ENCODE measurements at regions not wholly inside any gene's neighbourhood (a gene's known extent, or its start where the extent isn't known, plus 50 kb on each side); places are given as distances from the start of the nearest gene placed in this dataset.
"Not testable (repeated sequence)": the region's sequence is repeated elsewhere in the genome, so short reads cannot be mapped to it uniquely, and the experiment has no call there.

- intact Hi-C loops (cut with DNase I, micrococcal nuclease) = no loop called here
- no peaks in the 10 kb centered on the region for H3K9me3 Mint-ChIP-seq (ENCODE audit: low read depth)
- ChIA-PET CTCF (no interaction called here), POLR2A (no interaction called here)
- no peak overlapping the region for H3K4me3 Mint-ChIP-seq
- H3K36me3 Mint-ChIP-seq (ENCODE audit: low read depth) = no peaks in the 10 kb centered on the region
- DNase-seq = no peak
- peaks cover 2% of the 10 kb centered on the region for H3K4me1 Mint-ChIP-seq
- H3K27ac Mint-ChIP-seq = no peak overlapping the region
- no peaks in the 10 kb centered on the region for H3K27me3 Mint-ChIP-seq
- ATAC-seq = no peak
Measured at GRCh38 chr6:5855787-5856470, 150.8 kb downstream of the NRN1 start.

- intact Hi-C loops (cut with DNase I, micrococcal nuclease) = loop anchor here in 1 of 2 experiments (5.0 kb wide), 1 partner anchor 152 kb away; the partner anchor contains the start of gene NRN1
- Mint-ChIP-seq H3K36me3 (ENCODE audit: low read depth) (no peaks in the 10 kb centered on the region), H3K27me3 (peaks cover 3% of the 10 kb centered on the region), H3K4me3 (no peak overlapping the region), H3K9me3 (ENCODE audit: low read depth) (no peaks in the 10 kb centered on the region), H3K27ac (no peak overlapping the region), H3K4me1 (peaks cover 7% of the 10 kb centered on the region)
- no peak for ATAC-seq
- ChIA-PET CTCF (interaction anchor here (0.7 to 1.0 kb wide), 2 partner anchors 11 to 73 kb away, joined by 3 read pairs; no protein-coding TSS in a partner anchor), POLR2A (no interaction called here)
- no peak for DNase-seq
Measured at GRCh38 chr6:5854899-5855298, 151.8 kb downstream of the NRN1 start.

DNA sequence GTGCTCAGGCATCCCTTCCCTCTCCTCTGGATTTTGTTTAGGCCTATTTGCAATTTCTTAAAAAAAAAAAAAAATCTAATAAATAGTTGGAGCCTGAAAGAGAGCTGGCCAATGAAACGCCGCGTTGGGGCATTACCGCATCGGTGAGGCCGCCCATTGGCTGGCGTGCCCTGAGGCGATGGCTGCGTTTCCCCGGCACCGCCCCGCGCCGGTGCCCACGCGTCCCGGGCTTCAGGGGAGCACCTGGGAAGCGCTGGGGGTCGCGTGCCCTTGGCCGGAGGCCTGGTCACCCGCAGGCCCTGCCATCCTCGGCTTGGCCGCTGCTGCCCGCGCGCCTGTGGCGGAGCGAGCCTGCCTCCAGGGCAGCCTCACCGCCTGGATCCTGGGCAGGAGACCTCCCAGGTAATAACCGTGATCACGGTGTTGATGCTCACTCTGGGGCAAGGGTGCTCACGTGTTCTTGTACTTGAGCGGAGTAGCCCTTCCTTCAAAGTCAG is 155.4 kb downstream of the NRN1 start:
- intact Hi-C loops (cut with DNase I, micrococcal nuclease) = loop anchor here in 1 of 2 experiments (5.0 kb wide), 1 partner anchor 156 kb away; the partner anchor contains the start of gene NRN1

DNA sequence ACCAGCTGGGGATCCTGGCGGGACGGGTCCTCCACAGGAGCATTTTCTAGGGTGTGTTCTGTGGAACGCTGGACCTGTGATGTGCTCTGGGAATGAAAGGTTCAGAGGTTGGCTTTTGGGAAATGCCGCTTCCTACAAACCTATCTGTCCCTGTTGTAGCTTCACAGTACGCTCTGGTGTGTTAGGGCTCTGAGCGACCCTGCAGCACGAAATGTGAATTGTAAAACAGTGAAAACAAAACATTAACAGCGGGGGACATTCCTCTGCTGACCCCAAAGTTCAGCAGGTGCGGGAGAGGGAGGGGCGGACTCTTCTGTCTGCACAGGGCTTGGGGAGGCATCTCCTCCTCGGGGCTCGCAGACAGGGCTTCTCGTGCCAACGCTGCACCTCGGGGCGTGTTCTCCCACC is 155.9 kb downstream of the NRN1 start:
- POLR2A ChIA-PET = interaction anchor here (0.6 to 0.7 kb wide), 4 partner anchors 37 to 968 kb away, joined by 3 to 9 read pairs (median 6); no protein-coding TSS in a partner anchor
- Mint-ChIP-seq H3K4me3 (peak overlapping the region; percentile 60), H3K9me3 (ENCODE audit: low read depth) (peaks cover 4% of the 10 kb centered on the region), H3K36me3 (ENCODE audit: low read depth) (no peaks in the 10 kb centered on the region), H3K27ac (no peak overlapping the region), H3K27me3 (peaks cover 5% of the 10 kb centered on the region), H3K4me1 (peaks cover 7% of the 10 kb centered on the region)
- intact Hi-C loops (cut with DNase I, micrococcal nuclease) = loop anchor here in 1 of 2 experiments (5.0 kb wide), 1 partner anchor 156 kb away; the partner anchor contains the start of gene NRN1
- ATAC-seq = peak; percentile 60
- no peak for DNase-seq
- CTCF ChIA-PET = interaction anchor here (1.0 kb wide), 1 partner anchor 12 kb away, joined by 6 read pairs; no protein-coding TSS in a partner anchor

More for the DNA sequence above, 155.4 kb downstream of the NRN1 start:
- peaks cover 4% of the 10 kb centered on the region for H3K9me3 Mint-ChIP-seq (ENCODE audit: low read depth)
- H3K27ac Mint-ChIP-seq = peak overlapping the region; percentile 55
- peak overlapping the region; percentile 65 for H3K4me3 Mint-ChIP-seq
- ATAC-seq (peak; percentile 99), DNase-seq (peak; percentile 84)
- peaks cover 5% of the 10 kb centered on the region for H3K27me3 Mint-ChIP-seq
- H3K36me3 Mint-ChIP-seq (ENCODE audit: low read depth) = no peaks in the 10 kb centered on the region
- H3K4me1 Mint-ChIP-seq = peaks cover 7% of the 10 kb centered on the region
- ChIA-PET POLR2A (interaction anchor here (0.6 to 0.7 kb wide), 5 partner anchors 38 to 968 kb away, joined by 3 to 9 read pairs (median 4); no protein-coding TSS in a partner anchor), CTCF (interaction anchor here (1.0 kb wide), 1 partner anchor 11 kb away, joined by 6 read pairs; no protein-coding TSS in a partner anchor)

- H3K27ac Mint-ChIP-seq = no peak overlapping the region
- ATAC-seq (no peak), DNase-seq (no peak)
- peaks cover 4% of the 10 kb centered on the region for H3K9me3 Mint-ChIP-seq (ENCODE audit: low read depth)
- H3K4me1 Mint-ChIP-seq = peaks cover 7% of the 10 kb centered on the region
- H3K4me3 Mint-ChIP-seq = no peak overlapping the region
- CTCF ChIA-PET = no interaction called here
- intact Hi-C loops (cut with DNase I, micrococcal nuclease) = no loop called here
- POLR2A ChIA-PET = no interaction called here
- no peaks in the 10 kb centered on the region for H3K36me3 Mint-ChIP-seq (ENCODE audit: low read depth)
- H3K27me3 Mint-ChIP-seq = peaks cover 5% of the 10 kb centered on the region
Measured at GRCh38 chr6:5846889-5847288, 159.8 kb downstream of the NRN1 start.

DNA sequence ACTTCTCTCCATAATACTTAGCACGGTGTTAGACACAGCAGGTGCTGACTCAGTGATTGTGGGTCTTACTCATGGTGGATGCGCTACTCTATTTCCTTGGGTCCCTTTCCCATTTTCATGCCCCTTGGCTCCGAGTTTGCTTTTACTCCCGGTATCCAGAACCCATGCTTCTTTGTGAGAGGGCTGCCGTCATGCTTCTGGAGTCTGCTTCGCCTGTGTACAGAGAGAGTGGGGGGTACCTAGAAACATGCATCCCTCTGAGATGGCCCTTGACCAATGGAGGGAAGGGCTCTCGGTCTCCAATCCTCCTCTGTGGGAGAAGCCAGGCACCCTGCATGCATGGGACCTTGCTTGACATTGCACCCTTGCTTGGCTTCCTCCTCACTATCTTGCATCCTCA is 160.4 kb downstream of the NRN1 start:
- Mint-ChIP-seq H3K4me3 (no peak overlapping the region), H3K27me3 (peaks cover 5% of the 10 kb centered on the region), H3K4me1 (peaks cover 5% of the 10 kb centered on the region), H3K9me3 (ENCODE audit: low read depth) (peaks cover 4% of the 10 kb centered on the region), H3K36me3 (ENCODE audit: low read depth) (no peaks in the 10 kb centered on the region), H3K27ac (no peak overlapping the region)
- CTCF ChIA-PET = no interaction called here
- DNase-seq (no peak), ATAC-seq (no peak)
- intact Hi-C loops (cut with DNase I, micrococcal nuclease) = no loop called here
- POLR2A ChIA-PET = no interaction called here

DNA sequence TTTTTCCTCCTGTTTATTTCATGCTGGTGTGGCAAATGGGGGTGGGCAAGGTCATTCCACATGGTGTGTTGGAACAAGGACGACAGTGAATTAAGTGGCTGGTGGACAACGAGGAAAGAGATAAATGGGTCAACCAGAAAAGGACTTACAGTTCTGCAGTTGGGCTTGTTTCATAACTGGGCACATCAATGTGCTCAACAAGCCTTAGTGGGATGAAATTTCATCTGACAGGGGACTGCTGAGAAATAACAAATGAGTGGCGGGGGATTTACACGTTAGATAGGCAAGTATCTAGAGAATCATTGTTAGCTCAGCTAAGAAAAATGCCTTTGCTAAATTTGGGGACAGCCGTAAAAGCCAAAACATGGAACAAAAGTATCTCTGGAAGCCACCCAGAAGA is 163.6 kb downstream of the NRN1 start:
- DNase-seq (no peak), ATAC-seq (no peak)
- ChIA-PET POLR2A (no interaction called here), CTCF (no interaction called here)
- no peaks in the 10 kb centered on the region for H3K9me3 Mint-ChIP-seq (ENCODE audit: low read depth)
- no peaks in the 10 kb centered on the region for H3K27me3 Mint-ChIP-seq
- intact Hi-C loops (cut with DNase I, micrococcal nuclease) = no loop called here
- no peaks in the 10 kb centered on the region for H3K4me1 Mint-ChIP-seq
- no peak overlapping the region for H3K4me3 Mint-ChIP-seq
- no peak overlapping the region for H3K27ac Mint-ChIP-seq
- H3K36me3 Mint-ChIP-seq (ENCODE audit: low read depth) = no peaks in the 10 kb centered on the region

- CTCF ChIA-PET = interaction anchor here (0.8 kb wide), 1 partner anchor 800 kb away, joined by 3 read pairs; no protein-coding TSS in a partner anchor
- H3K36me3 Mint-ChIP-seq (ENCODE audit: low read depth) = no peaks in the 10 kb centered on the region
- intact Hi-C loops (cut with DNase I, micrococcal nuclease) = no loop called here
- DNase-seq = no peak
- no peak overlapping the region for H3K27ac Mint-ChIP-seq
- no peak for ATAC-seq
- no peaks in the 10 kb centered on the region for H3K27me3 Mint-ChIP-seq
- no peak overlapping the region for H3K4me3 Mint-ChIP-seq
- H3K9me3 Mint-ChIP-seq (ENCODE audit: low read depth) = no peaks in the 10 kb centered on the region
- POLR2A ChIA-PET = no interaction called here
- no peaks in the 10 kb centered on the region for H3K4me1 Mint-ChIP-seq
Measured at GRCh38 chr6:5840734-5841390, 165.9 kb downstream of the NRN1 start.

DNA sequence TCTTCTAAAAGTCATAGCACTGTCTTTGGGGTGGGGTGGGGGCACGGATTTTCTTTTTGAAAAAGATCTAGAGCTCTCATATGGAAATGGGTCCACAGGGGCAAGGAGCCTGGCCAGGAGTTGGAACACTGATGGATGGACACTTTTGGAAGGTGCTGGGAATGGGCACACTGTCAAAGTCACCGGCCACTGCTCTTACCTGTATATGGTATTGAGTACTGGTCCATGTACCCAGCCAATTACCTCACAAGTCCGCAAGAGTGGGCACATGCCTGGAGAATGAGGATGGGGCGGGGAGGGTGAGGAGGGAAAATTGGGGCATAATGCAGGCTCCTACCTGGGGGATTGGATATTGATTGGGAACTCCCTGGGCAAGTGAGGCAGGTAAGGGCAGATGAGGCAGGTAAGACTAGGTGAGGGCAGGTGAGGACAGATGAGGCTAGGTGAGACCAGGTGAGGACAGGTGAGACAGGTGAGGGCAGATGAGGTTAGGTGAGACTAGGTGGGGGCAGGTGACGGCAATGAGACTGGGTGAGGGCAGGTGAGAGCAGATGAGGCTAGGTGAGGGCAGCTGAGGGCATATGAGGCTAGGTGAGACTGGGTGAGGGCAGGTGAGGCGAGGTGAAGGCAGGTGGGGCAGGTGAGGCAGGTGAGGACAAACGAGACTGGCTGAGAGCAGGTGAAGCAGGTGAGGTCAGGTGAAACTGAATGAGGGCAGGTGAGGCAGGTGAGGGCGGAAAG is 167.9 kb downstream of the NRN1 start:
- ChIA-PET POLR2A (no interaction called here), CTCF (no interaction called here)
- ATAC-seq (no peak), DNase-seq (no peak)
- intact Hi-C loops (cut with DNase I, micrococcal nuclease) = no loop called here
- H3K4me3 Mint-ChIP-seq = no peak overlapping the region
- no peaks in the 10 kb centered on the region for H3K9me3 Mint-ChIP-seq (ENCODE audit: low read depth)
- H3K36me3 Mint-ChIP-seq (ENCODE audit: low read depth) = no peaks in the 10 kb centered on the region
- H3K27ac Mint-ChIP-seq = no peak overlapping the region
- H3K27me3 Mint-ChIP-seq = no peaks in the 10 kb centered on the region
- peaks cover 3% of the 10 kb centered on the region for H3K4me1 Mint-ChIP-seq

GRCh38 chr6:5837323-5837722 is 169.4 kb downstream of the NRN1 start:
- no peaks in the 10 kb centered on the region for H3K36me3 Mint-ChIP-seq (ENCODE audit: low read depth)
- intact Hi-C loops (cut with DNase I, micrococcal nuclease) = no loop called here
- H3K4me3 Mint-ChIP-seq = no peak overlapping the region
- no peak overlapping the region for H3K27ac Mint-ChIP-seq
- POLR2A ChIA-PET = no interaction called here
- no peak for DNase-seq
- CTCF ChIA-PET = no interaction called here
- no peaks in the 10 kb centered on the region for H3K9me3 Mint-ChIP-seq (ENCODE audit: low read depth)
- H3K4me1 Mint-ChIP-seq = peaks cover 12% of the 10 kb centered on the region
- H3K27me3 Mint-ChIP-seq = no peaks in the 10 kb centered on the region
- no peak for ATAC-seq

DNA sequence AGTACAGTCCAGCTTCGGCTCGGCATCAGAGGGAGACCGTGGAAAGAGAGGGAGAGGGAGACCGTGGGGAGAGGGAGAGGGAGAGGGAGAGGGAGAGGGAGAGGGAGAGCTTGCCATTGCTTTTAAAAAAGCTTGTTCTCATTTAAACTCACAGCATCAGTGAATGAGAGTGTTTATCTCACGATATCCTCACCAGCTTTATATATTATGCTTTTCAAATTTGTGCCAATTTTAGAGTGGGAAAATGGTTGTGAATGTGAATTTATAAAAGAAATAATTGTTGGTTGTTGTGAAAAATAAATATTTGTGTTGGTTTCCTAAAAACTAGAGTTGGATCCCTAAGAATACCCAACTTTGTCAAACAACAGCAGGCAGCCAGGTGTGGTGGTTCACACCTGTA is 170.1 kb downstream of the NRN1 start:
- H3K27ac Mint-ChIP-seq = not testable (repeated sequence)
- H3K4me1 Mint-ChIP-seq = peaks cover 19% of the 10 kb centered on the region

More for the DNA sequence above, 170.1 kb downstream of the NRN1 start:
- CTCF ChIA-PET; H3K9me3 Mint-ChIP-seq (ENCODE audit: low read depth); intact Hi-C loops (cut with DNase I, micrococcal nuclease); H3K36me3 Mint-ChIP-seq (ENCODE audit: low read depth); DNase-seq; ATAC-seq; H3K27me3 Mint-ChIP-seq; H3K4me3 Mint-ChIP-seq; POLR2A ChIA-PET: not testable (repeated sequence)

All from activated CD4-positive, alpha-beta T cell treated with anti-CD3 and anti-CD28 coated beads for 36 hours (primary cell).